ENCODE measurements at regions not wholly inside any gene's neighbourhood (a gene's known extent, or its start where the extent isn't known, plus 50 kb on each side); places are given as distances from the start of the nearest gene placed in this dataset.

- no peak for TF ChIP-seq CTCF (IDR thresholded peaks at IDR 0.05; ENCODE audit: partially characterized antibody, unreplicated experiment)
- no peaks in the 10 kb centered on the region for H3K9me3 Mint-ChIP-seq (ENCODE audit: unreplicated experiment)
- H3K4me3 Mint-ChIP-seq (ENCODE audit: unreplicated experiment): no peak overlapping the region
- H3K36me3 Mint-ChIP-seq (ENCODE audit: unreplicated experiment): no peaks in the 10 kb centered on the region
- H3K27me3 Mint-ChIP-seq (ENCODE audit: unreplicated experiment): no peaks in the 10 kb centered on the region
- H3K4me1 Mint-ChIP-seq (ENCODE audit: low read depth, unreplicated experiment): peaks cover 4% of the 10 kb centered on the region
- no peak overlapping the region for H3K27ac Mint-ChIP-seq (ENCODE audit: unreplicated experiment)
- DNase-seq: no peak
Observed at GRCh38 chr6:155591741-155592140, 136.1 kb upstream of the NOX3 start.

GRCh38 chr6:155589190-155589589, 133.6 kb upstream of the NOX3 start:
- no peak for TF ChIP-seq CTCF (IDR thresholded peaks at IDR 0.05; ENCODE audit: partially characterized antibody, unreplicated experiment)
- H3K9me3 Mint-ChIP-seq (ENCODE audit: unreplicated experiment): no peaks in the 10 kb centered on the region

GRCh38 chr6:155587817-155588216, 132.2 kb upstream of the NOX3 start:
- Mint-ChIP-seq H3K27ac (ENCODE audit: unreplicated experiment) (no peak overlapping the region), H3K4me3 (ENCODE audit: unreplicated experiment) (no peak overlapping the region), H3K4me1 (ENCODE audit: low read depth, unreplicated experiment) (peaks cover 6% of the 10 kb centered on the region), H3K27me3 (ENCODE audit: unreplicated experiment) (peaks cover 2% of the 10 kb centered on the region), H3K36me3 (ENCODE audit: unreplicated experiment) (peaks cover 6% of the 10 kb centered on the region), H3K9me3 (ENCODE audit: unreplicated experiment) (peaks cover 1% of the 10 kb centered on the region)
- DNase-seq: no peak
- TF ChIP-seq CTCF (IDR thresholded peaks at IDR 0.05; ENCODE audit: partially characterized antibody, unreplicated experiment): no peak

More at GRCh38 chr6:155589190-155589589, 133.6 kb upstream of the NOX3 start:
- no peak overlapping the region for H3K27ac Mint-ChIP-seq (ENCODE audit: unreplicated experiment)
- no peak overlapping the region for H3K4me3 Mint-ChIP-seq (ENCODE audit: unreplicated experiment)
- no peak for DNase-seq
- H3K36me3 Mint-ChIP-seq (ENCODE audit: unreplicated experiment): peaks cover 2% of the 10 kb centered on the region
- peaks cover 6% of the 10 kb centered on the region for H3K4me1 Mint-ChIP-seq (ENCODE audit: low read depth, unreplicated experiment)
- no peaks in the 10 kb centered on the region for H3K27me3 Mint-ChIP-seq (ENCODE audit: unreplicated experiment)

- DNase-seq: no peak
- no peak for TF ChIP-seq CTCF (IDR thresholded peaks at IDR 0.05; ENCODE audit: partially characterized antibody, unreplicated experiment)
- Mint-ChIP-seq H3K27me3 (ENCODE audit: unreplicated experiment) (peaks cover 2% of the 10 kb centered on the region), H3K4me1 (ENCODE audit: low read depth, unreplicated experiment) (peaks cover 8% of the 10 kb centered on the region), H3K4me3 (ENCODE audit: unreplicated experiment) (no peak overlapping the region), H3K27ac (ENCODE audit: unreplicated experiment) (no peak overlapping the region), H3K9me3 (ENCODE audit: unreplicated experiment) (peaks cover 1% of the 10 kb centered on the region), H3K36me3 (ENCODE audit: unreplicated experiment) (peaks cover 6% of the 10 kb centered on the region)
Observed at GRCh38 chr6:155586090-155586489, 130.5 kb upstream of the NOX3 start.

- TF ChIP-seq CTCF (IDR thresholded peaks at IDR 0.05; ENCODE audit: partially characterized antibody, unreplicated experiment): no peak
Observed at GRCh38 chr6:155584006-155584405, 128.4 kb upstream of the NOX3 start.

More at GRCh38 chr6:155584006-155584405, 128.4 kb upstream of the NOX3 start:
- H3K4me1 Mint-ChIP-seq (ENCODE audit: low read depth, unreplicated experiment): peaks cover 13% of the 10 kb centered on the region
- H3K36me3 Mint-ChIP-seq (ENCODE audit: unreplicated experiment): peaks cover 6% of the 10 kb centered on the region
- no peak for DNase-seq
- no peak overlapping the region for H3K27ac Mint-ChIP-seq (ENCODE audit: unreplicated experiment)
- H3K27me3 Mint-ChIP-seq (ENCODE audit: unreplicated experiment): peaks cover 2% of the 10 kb centered on the region
- H3K9me3 Mint-ChIP-seq (ENCODE audit: unreplicated experiment): peaks cover 1% of the 10 kb centered on the region
- H3K4me3 Mint-ChIP-seq (ENCODE audit: unreplicated experiment): no peak overlapping the region
